ENCODE measurements at regions not wholly inside any gene's neighbourhood (a gene's known extent, or its start where the extent isn't known, plus 50 kb on each side); places are given as distances from the start of the nearest gene placed in this dataset.

DNA sequence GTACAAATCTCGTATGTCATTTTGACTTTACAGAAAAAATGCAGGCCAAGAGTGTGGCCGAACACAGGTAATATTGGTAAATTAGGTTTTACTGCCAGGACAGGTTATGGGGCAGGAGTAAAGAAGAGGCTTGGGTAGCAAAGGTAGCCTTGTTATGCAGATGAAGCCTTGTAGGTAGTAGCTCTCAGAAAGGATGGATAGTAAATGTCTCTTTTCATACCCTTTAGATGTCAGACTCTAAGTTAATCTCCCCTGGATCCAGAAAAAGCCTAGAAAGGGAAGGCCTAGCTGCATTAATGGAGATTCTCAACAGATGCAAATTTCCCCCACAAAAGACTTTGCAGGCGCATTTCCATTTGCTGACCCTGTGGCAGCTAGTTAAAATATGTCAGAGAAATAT, 1445.1 kb upstream of the CADM2 start:
- no peak for DNase-seq (ENCODE audit: low spot score)

DNA sequence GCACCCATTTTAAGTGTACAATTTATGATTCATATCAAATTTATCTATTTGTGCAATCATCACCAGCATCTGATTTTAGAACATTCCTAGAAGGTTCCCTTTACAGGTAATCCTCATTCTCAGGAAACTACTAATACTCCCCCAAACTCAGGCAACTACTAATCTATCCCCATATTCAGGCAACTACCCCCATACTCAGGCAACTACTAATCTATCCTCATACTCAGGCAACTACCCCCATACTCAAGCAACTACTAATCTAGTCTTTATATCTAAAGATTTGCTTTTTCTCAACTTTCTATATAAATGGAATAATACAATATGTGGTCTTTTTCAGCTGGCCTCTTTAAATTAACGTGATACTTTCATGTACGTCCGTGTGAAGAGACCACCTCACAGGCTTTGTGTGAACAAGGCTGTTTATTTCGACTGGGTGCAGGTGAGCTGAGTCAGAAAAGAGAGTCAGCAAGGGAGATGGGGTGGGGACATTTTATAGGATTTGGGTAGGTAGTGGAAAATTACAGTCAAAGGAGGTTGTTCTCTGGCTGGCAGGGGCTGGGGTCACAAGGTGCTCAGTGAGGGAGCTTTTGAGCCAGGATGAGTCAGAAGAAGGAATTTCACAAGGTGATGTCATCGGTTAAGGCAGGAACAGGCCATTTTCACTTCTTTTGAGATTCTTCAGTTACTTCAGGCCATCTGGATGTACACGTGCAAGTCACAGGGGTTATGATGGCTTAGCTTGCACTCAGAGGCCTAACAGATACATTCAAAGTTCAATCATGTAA, 1444.5 kb upstream of the CADM2 start:
- DNase-seq (ENCODE audit: low spot score), result no peak

DNA sequence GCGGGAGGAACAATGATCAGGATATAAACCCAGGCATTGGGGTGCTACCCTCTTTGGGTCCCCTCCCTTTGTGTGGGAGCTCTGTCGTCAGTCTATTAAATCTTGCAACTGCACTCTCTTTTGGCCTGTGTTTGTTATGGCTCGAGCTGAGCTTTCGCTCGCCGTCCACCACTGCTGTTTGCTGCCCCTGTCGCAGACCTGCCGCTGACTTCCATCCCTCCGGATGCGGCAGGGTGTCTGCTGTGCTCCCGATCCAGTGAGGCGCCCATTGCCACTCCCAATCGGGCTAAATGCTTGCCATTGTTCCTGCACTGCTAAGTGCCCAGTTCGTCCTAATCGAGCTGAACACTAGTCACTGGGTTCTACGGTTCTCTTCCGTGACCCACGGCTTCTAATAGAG, 1443.7 kb upstream of the CADM2 start:
- no peak for DNase-seq (ENCODE audit: low spot score)

GRCh38 chr3:83523470-83524073, 1435.2 kb upstream of the CADM2 start:
- DNase-seq (ENCODE audit: low spot score), result peak; percentile 75

DNA sequence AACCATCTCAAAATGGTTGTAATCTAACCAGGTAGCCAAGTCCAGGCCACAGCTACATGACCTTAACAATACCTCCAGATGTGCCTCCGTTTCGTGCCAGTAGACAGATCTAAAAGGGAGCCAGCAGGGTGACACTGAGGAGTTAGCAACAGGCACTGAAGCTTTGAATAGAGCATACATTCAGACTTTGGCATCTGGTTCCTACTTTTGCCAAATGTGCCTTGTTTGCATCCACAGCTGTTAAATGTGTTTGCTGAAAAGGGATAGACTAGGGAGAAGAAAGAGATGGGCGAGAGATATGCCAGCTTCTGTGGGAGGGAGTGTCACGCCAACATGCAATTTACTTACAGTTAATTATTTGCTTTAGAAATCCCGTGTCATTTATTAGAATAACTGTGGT, 1433.9 kb upstream of the CADM2 start:
- DNase-seq (ENCODE audit: low spot score), result no peak

GRCh38 chr3:83559082-83559481, 1399.7 kb upstream of the CADM2 start:
- no peak for DNase-seq (ENCODE audit: low spot score)

DNA sequence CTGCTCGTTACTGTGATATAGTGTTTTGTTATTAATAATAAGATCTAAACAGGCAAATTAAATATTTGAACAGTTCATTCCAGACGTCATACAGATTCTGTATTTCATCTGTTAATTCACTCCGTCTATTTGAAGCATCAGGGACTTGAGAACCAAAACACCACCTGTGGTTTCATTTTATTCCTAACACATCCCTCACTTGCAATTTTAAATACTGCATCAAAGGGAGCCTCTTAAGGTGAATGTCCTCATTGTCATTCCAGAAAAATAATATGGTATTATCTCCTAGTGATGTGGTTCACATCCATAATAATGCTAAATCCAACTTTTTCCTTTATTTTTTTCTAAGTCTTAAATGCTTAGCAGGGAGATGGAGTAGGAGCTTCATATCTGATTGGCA, 1390.9 kb upstream of the CADM2 start:
- DNase-seq (ENCODE audit: low spot score), result no peak

DNA sequence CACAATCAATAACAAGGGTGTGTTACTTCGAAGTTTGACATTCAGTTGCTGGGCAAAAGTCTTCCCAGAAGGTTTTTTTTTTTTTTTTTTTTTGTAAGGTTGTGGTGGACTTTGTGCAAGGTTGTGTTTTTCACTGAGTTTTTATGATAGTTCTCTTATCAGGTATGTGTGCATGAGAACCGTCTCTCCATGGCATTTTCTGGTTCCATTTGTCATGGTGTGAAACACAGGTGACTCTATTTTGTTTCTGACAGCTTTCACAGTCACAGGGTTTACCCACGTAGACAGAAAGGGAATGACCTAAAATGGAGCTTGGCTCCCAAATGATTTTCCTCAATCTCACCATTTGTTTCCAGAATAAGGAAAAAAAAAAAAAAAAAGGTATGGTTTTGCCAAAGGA, 1377.2 kb upstream of the CADM2 start:
- no peak for DNase-seq (ENCODE audit: low spot score)

- no peak for DNase-seq (ENCODE audit: low spot score)
These were observed 1357.1 kb upstream of the CADM2 start for GRCh38 chr3:83601704-83602103.

DNA sequence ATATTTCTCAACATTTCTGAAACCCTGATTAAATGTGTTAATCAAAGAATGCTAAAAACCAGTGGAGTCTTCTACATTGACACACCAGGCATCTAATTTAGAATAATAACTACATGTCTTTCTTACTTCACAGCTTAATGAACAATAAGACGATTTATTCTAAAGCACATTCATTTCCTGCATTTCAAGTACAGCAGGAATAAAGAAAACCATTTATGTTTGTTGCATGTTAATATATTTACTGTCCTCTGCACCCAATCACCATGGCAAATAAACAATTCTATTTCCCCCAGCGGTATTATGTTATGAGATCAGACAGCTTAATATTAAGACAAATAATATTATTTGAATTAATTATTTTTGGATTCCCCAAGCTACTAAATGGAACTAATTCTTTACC, 1336.3 kb upstream of the CADM2 start:
- DNase-seq (ENCODE audit: low spot score), result no peak

GRCh38 chr3:83625261-83625660, 1333.5 kb upstream of the CADM2 start:
- no peak for DNase-seq (ENCODE audit: low spot score)

DNA sequence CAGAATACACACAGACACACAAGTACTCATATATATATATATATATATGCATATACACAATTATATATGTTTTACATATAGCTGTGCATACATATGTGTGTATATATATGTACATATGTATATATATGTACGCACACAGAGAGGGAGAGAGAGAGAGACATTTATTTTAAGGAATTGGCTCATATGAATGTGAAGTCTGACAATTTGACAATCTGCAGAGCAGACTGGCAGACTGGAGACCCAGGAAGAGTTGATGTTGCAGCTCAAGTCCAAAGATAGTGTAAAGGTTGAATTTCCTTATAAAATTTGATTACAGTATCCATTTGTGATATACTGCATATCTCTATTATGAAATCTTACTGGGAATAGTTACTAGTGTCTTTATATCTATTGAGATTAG, 1330.3 kb upstream of the CADM2 start:
- DNase-seq (ENCODE audit: low spot score), result no peak

DNA sequence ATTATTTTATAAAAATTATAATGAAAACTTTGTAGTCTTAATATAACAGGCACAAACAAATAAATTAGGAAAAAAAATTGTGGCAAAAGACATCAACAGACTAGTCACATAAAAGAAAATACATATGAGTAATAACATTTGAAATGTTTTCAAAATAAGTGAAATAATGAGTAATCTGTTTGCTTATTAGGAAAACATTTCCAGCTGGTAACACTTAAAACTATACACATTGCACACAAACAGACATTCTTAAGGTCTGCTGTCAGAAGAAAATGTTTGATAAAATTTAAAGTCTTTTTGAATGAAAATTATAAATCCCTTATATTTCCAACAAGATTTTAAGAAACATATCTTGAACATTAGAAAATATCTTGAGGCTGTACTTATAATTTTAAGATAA, 1326.3 kb upstream of the CADM2 start:
- no peak for DNase-seq (ENCODE audit: low spot score)

DNA sequence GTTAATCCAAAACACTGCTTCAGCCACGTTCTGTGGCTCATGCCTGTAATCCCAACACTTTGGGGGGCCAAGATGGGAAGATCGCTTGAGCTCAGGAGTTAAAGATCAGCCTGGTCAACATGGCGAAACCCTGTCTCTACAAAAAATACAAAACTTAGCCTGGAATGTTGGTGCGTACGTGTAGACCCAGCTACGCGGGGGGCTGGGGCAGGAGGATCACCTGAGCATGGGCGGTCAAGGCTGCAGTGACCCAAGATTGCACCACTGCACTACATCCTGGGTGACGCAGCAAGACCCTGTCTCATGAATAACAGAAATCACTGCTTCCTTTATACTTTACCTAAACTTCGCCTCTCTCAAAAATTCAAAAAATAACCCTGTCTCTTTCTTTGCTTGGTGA, 1325.0 kb upstream of the CADM2 start:
- DNase-seq (ENCODE audit: low spot score), result no peak

- DNase-seq (ENCODE audit: low spot score), result no peak
These were observed 1309.1 kb upstream of the CADM2 start for GRCh38 chr3:83649692-83650091.

DNA sequence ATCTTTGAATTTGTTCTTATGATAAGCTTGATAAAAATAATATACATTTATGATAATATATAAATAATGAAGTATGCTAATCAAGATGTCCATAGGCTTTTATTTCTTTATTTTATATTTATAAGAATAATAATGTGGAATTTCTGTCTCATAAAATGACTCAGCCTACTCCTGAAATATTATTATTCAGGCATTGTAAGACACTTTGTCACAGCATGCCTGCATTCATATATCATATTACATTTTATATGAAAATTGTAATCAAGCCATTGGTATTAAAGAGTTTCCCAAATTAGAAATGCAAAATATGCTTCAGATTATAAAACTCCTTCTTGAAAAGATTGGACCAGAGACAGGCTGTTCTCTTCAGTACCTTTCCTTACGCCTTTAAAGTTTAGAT, 1303.7 kb upstream of the CADM2 start:
- no peak for DNase-seq (ENCODE audit: low spot score)

GRCh38 chr3:83662381-83662960, 1296.3 kb upstream of the CADM2 start:
- DNase-seq (ENCODE audit: low spot score), result no peak

DNA sequence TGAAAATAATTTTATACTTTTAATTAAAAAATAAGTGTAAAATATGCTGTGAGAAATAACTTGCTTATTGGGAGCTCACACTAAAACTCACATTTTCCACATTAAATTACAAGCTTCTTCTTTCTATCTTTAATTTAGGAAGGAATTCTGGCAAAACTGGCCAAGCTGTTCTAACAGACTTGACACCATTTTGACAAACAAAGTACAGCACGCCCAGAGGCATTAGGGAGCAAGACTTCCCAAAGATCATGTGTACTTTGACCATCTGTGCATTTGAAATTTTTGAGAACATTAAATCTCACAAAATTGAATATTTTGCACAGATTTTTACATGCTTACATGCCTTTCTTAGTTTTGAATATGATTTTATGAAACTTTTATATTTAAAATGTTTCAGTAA, 1288.4 kb upstream of the CADM2 start:
- no peak for DNase-seq (ENCODE audit: low spot score)

GRCh38 chr3:83683937-83684598, 1274.7 kb upstream of the CADM2 start:
- no peak for DNase-seq (ENCODE audit: low spot score)

GRCh38 chr3:83706669-83707068, 1252.1 kb upstream of the CADM2 start:
- no peak for DNase-seq (ENCODE audit: low spot score)

DNA sequence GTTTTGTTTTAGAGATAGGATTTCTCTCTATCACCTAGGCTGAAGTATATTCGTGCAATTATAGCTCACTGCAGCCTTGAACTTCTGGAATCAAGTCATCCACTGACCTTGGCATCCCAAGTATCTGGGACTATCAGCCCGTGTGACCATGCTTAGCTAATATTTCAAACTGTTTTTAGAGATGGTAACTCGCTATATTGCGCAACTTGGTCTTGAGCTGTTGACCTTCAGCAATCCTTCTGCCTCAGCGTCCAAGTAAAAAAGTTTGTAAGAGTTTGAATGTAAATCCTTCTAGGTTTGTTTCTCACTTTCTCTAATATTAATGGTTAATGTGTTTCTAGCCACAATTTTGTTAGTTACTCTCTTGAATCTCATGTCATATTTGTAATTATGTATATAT, 1243.5 kb upstream of the CADM2 start:
- no peak for DNase-seq (ENCODE audit: low spot score)

DNA sequence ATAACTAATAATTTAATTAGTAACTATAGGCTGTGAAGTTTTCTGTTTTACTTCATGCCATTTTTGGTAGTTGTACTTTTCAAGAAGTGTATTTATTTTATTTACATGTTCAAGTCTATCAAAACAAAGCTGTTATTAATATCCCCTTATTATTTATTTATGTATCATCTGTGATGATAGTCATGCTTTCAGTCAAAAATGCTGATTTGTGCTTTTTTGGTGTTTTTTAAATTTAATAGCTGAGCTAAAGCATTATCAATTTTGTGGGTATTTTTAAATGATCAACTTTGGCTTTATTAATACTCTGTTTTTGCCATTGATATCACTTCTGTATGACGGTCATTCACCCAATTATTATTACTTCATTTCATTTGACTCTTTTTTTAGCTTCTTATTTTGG, 1229.2 kb upstream of the CADM2 start:
- no peak for DNase-seq (ENCODE audit: low spot score)

- no peak for DNase-seq (ENCODE audit: low spot score)
These were observed 1224.1 kb upstream of the CADM2 start for GRCh38 chr3:83734656-83735055.

Data from SK-N-DZ (cell line).